Activated CD8-positive, alpha-beta memory T cell treated with anti-CD3 and anti-CD28 coated beads, Interleukin-2, amount 50 U/mL, for 24 hours (primary cell): ENCODE measurements at regions not wholly inside any gene's neighbourhood (a gene's known extent, or its start where the extent isn't known, plus 50 kb on each side); places are given as distances from the start of the nearest gene placed in this dataset.
"Not testable (repeated sequence)": the region's sequence is repeated elsewhere in the genome, so short reads cannot be mapped to it uniquely, and the experiment has no call there.

Experiments
- DNase-seq: peaks from one replicate; pipeline ENCODE4 v3.0.0-alpha.2; 2020; ENCODE audit errors: extremely low read depth

- no peak for DNase-seq
These were observed 917.6 kb downstream of the TLE1 start for GRCh38 chr9:80771555-80772347.

- no peak for DNase-seq
These were observed 925.8 kb downstream of the TLE1 start for GRCh38 chr9:80763536-80763935.

GRCh38 chr9:80755586-80755985 is 933.8 kb downstream of the TLE1 start:
- no peak for DNase-seq

GRCh38 chr9:80747056-80747455 is 942.3 kb downstream of the TLE1 start:
- DNase-seq = not testable (repeated sequence)

GRCh38 chr9:80732506-80732905 is 956.8 kb downstream of the TLE1 start:
- DNase-seq = no peak

- DNase-seq = no peak
These were observed 968.8 kb downstream of the TLE1 start for GRCh38 chr9:80720579-80720978.

- DNase-seq = no peak
These were observed 982.2 kb downstream of the TLE1 start for GRCh38 chr9:80707120-80707519.

- no peak for DNase-seq
These were observed 988.3 kb downstream of the TLE1 start for GRCh38 chr9:80701061-80701460.

GRCh38 chr9:80699511-80699998 is 989.8 kb downstream of the TLE1 start:
- no peak for DNase-seq

GRCh38 chr9:80698725-80699410 is 990.5 kb downstream of the TLE1 start:
- DNase-seq = no peak

GRCh38 chr9:80692751-80693150 is 996.6 kb downstream of the TLE1 start:
- no peak for DNase-seq

GRCh38 chr9:80691229-80691628 is 998.1 kb downstream of the TLE1 start:
- DNase-seq = no peak

- no peak for DNase-seq
These were observed 998.9 kb downstream of the TLE1 start for GRCh38 chr9:80690349-80690939.

GRCh38 chr9:80679916-80680315 is 1009.4 kb downstream of the TLE1 start:
- DNase-seq = no peak

- no peak for DNase-seq
These were observed 1010.4 kb downstream of the TLE1 start for GRCh38 chr9:80678906-80679305.

- DNase-seq = no peak
These were observed 1015.9 kb downstream of the TLE1 start for GRCh38 chr9:80673496-80673895.

- DNase-seq = no peak
These were observed 1023.9 kb downstream of the TLE1 start for GRCh38 chr9:80665479-80665878.

- no peak for DNase-seq
These were observed 1024.8 kb downstream of the TLE1 start for GRCh38 chr9:80664327-80665210.

- not testable (repeated sequence) for DNase-seq
These were observed 1029.6 kb downstream of the TLE1 start for GRCh38 chr9:80659751-80660150.

- DNase-seq = no peak
These were observed 1038.3 kb downstream of the TLE1 start for GRCh38 chr9:80651044-80651443.

GRCh38 chr9:80649496-80649895 is 1039.9 kb downstream of the TLE1 start:
- no peak for DNase-seq

- DNase-seq = no peak
These were observed 1040.3 kb downstream of the TLE1 start for GRCh38 chr9:80649001-80649420.
